GM18508 (cell line): ENCODE measurements at regions not wholly inside any gene's neighbourhood (a gene's known extent, or its start where the extent isn't known, plus 50 kb on each side); places are given as distances from the start of the nearest gene placed in this dataset.
"Not testable (repeated sequence)": the region's sequence is repeated elsewhere in the genome, so short reads cannot be mapped to it uniquely, and the experiment has no call there.

ENCODE experiments used
- ATAC-seq: cut with Tn5 transposase; IDR thresholded peaks from one replicate; pipeline ENCODE4 v1.9.1; 2021; ENCODE audit warnings: moderate number of reproducible peaks; ENCODE audit not compliant: insufficient read depth, unreplicated experiment

DNA sequence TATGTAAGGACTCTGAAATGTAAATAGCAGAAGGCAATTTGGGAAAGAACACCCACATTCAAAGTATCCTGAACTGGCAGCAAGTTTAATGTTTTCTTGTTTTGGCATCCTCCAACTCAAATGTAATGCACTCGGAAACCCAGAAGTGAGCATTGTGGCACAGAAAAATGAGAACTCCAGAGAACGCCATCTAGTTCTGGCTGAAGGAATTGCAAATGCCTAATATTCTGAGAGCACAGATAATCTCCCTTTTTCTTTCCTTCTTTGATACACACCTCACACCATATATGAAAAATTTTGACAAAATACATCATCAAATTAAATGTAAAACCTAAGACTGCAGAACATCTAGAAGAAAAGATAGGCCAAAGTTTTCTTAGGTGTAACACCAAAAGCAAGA lies 52.1 kb downstream of the PWWP3B start:
- ATAC-seq = no peak

DNA sequence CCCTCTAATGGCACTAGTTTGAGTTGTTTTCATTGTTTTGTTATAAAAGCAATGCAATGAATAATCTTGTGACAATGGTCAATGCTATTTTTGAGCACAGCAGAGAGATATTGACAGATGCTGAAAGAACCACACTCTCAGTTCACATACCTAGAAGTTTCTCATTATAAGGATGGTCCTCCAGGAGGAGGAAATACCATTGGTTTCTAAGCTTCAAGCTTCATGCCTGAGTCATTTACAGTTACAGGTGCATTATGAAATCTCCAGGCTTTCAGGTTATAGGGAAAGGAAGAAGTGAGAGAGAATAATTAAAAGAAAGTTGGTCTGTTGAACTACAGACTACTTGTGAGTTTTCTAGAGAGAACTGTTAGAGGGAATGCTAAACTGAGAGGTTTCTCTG lies 75.3 kb downstream of the PWWP3B start:
- no peak for ATAC-seq

DNA sequence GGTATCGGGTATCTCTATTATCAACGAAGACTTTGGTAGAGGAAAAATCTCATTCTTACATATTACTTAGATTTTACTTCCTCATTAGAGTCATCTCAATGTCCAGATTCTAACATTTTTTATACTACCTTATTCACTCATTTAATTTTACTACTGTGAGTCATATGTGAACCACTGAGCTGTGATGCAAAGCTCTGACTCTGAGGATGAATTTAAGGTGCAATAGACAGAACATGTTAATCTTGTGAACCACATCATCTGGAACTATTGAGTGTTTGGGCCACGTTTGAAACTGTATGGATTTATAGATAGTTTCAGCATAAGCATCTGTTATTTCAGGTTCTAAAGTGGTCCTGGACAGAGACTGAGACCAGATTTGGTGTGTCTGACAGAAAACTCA lies 78.4 kb downstream of the PWWP3B start:
- ATAC-seq = no peak

GRCh38 chrX:106247162-106247561 lies 79.1 kb downstream of the PWWP3B start:
- ATAC-seq = no peak

- ATAC-seq = no peak
These were observed 81.7 kb downstream of the PWWP3B start for GRCh38 chrX:106249706-106250379.

DNA sequence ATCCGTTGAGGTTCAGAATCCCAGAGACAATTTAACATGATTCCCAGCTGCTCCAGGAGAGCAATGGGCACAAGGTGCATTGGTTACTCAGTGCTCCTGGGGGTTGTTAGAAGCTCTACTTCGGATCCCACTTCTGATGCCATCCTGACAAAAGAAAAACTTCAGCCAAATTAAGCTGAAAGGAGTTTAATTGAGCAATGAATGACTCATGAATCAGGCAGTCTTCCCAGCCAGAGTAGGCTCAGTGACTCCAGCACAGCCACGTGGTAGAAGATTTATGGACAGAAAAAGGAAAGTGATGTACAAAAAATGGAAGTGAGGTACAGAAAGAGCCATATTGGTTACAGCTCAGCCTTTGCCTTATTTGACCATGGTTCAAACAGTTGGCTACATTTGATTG lies 95.7 kb downstream of the PWWP3B start:
- no peak for ATAC-seq

DNA sequence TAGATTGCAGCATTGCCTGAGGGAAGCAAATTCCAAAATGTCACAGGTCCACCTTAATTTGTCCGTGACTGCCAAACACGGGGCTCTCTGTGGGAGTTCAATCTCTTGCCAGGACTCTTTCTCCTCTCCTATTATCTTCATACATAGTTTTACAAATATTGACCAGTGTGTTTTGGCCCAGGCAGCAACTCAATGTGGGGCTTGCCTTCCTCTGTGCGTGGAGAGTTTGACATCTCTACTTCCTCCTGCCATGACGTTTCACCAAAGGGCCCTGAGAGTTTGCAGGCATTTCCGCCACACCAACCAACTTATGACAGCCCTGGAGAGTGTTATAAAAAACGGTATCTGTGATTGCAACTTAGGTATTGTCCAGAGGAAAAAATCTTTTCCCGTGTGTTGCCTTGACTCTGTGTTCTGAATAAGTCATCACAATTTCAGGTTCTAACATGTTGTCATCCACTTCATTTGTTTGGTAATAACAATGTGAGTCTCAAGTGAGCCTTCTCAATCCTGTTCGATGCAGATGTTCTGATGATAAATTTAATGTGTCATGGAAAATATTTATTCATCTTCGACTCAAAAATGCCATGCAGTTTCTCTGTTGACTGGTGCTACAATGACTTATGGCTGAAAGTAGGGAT lies 106.0 kb downstream of the PWWP3B start:
- ATAC-seq = not testable (repeated sequence)

- ATAC-seq = not testable (repeated sequence)
These were observed 107.1 kb downstream of the PWWP3B start for GRCh38 chrX:106275172-106275571.

- no peak for ATAC-seq
These were observed 110.8 kb downstream of the PWWP3B start for GRCh38 chrX:106278951-106279350.

DNA sequence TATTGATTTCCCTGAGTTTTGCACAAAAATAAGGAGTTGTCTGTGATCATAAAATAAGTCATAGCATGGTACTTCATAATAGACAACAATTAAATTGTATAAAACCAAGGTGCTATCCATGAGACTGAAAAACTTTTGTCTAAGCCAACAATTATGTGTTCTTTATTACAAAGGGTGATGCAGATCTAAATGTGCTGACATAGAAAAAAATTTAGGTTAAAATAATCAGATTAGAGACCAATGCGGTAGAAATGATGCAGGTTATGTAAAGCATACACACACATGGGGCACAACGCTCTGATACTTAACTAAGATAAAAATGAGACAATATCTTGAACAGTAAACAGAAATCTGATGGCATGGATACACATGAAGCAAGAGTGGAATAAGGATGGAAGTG lies 113.3 kb downstream of the PWWP3B start:
- no peak for ATAC-seq

DNA sequence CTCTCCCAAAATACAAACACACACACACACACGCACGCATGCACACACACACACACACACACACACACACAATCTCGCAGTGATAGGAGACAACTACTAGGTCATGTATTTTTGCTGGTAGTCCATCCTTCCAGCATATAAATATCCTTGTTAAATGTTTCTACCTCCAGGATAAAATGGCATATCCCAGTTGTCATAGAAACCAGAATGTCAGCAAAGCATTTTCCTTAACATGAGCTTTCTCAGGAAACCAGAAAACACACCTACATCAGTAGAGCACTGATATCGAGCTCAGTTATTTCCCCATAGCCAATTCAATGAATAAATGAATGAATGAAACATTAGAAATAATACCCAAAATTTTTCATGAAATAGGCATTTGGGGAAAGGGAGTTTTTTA lies 115.7 kb downstream of the PWWP3B start:
- no peak for ATAC-seq

DNA sequence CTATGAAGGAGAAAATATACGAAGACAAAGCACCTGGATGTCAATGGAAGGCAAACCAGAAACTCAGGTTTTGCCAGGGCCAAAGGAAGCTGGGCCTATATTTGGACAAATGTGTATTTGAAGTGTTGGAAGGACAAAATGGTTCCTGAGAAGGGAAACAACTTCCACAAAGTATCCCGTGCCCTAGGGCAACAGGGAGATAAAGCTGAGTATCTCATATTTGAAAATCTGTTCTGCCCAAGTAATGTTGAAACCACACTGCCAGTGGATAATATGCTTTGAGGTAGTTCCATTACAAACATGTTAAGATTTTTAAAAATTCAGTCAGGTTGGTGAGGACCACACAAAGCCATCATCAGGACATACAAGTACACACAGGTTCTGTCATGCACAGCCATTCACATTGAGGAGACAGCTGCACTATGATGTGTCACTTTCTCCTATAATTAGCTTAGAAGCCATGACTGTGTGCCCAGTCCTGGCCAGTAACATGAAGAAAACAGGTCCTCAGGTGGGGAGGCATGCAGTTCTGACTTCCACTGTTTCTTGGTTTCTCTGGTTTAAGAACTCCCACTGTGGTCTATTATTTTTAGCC lies 116.4 kb downstream of the PWWP3B start:
- no peak for ATAC-seq

DNA sequence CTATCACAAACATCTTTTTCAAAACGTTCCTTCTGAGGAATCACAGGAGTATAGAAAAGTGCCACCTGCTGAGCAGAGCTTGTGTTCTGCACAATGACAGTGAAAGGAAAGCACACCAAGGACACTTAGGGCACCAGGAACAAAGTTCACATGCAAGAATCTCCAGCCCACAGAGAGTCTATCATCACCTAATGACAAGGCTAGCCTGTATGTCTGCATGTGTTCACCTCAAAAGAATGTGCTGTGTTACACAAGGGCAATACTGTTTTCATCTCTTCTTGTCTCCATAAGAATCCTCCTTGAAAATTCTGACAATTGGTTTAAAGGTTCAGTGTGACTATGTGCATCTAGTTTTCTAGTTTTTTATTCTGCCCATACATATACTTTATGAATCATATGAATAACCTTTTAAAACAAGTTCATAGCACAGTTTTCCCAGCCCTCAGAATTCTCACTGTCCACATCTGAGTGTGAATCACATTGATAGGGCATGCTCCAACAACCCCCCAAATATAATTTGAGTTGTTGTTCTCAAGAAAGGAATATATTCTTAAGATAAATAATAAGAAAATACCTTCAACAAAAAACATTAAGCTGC lies 118.0 kb downstream of the PWWP3B start:
- ATAC-seq = no peak

GRCh38 chrX:106290778-106291177 lies 122.7 kb downstream of the PWWP3B start:
- not testable (repeated sequence) for ATAC-seq

DNA sequence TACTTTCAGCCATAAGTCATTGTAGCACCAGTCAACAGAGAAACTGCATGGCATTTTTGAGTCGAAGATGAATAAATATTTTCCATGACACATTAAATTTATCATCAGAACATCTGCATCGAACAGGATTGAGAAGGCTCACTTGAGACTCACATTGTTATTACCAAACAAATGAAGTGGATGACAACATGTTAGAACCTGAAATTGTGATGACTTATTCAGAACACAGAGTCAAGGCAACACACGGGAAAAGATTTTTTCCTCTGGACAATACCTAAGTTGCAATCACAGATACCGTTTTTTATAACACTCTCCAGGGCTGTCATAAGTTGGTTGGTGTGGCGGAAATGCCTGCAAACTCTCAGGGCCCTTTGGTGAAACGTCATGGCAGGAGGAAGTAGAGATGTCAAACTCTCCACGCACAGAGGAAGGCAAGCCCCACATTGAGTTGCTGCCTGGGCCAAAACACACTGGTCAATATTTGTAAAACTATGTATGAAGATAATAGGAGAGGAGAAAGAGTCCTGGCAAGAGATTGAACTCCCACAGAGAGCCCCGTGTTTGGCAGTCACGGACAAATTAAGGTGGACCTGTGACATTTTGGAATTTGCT lies 123.8 kb downstream of the PWWP3B start:
- not testable (repeated sequence) for ATAC-seq

GRCh38 chrX:106300239-106300638 lies 132.1 kb downstream of the PWWP3B start:
- ATAC-seq = no peak

GRCh38 chrX:106300656-106301055 lies 132.6 kb downstream of the PWWP3B start:
- ATAC-seq = no peak

- no peak for ATAC-seq
These were observed 134.2 kb downstream of the PWWP3B start for GRCh38 chrX:106302304-106302703.

- ATAC-seq = no peak
These were observed 138.4 kb downstream of the PWWP3B start for GRCh38 chrX:106306391-106306947.

DNA sequence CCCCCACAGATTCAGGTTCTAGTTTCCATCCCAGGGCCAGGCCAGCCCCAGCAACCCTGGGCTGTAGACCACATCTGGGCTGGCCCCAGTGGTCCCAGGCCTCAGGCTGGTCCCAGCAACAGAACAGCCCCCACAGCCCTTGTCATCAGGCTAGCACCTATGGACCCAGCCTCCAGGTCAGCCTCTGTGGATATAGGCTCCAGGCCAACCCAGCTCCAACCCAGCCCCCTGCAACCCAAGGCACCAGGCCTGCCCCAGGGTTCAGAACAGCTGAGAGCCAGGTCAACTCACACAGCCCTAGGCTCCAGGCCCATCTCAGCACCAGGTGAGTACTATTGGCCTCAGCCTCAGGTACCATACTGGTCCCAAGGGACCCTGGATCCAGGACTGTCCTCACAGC lies 155.3 kb downstream of the PWWP3B start:
- no peak for ATAC-seq

GRCh38 chrX:106331606-106332005 lies 163.5 kb downstream of the PWWP3B start:
- ATAC-seq = no peak
